Endodermal cell (in vitro differentiated cells): ENCODE measurements at regions not wholly inside any gene's neighbourhood (a gene's known extent, or its start where the extent isn't known, plus 50 kb on each side); places are given as distances from the start of the nearest gene placed in this dataset.

ENCODE experiments used
- DNase-seq: peaks from one replicate; pipeline ENCODE4 v3.0.0-alpha.2; 2017
- H3K27ac ChIP-seq: 2 replicates; pipeline ENCODE4 v1.5.1; 2013; ENCODE audit warnings: mild to moderate bottlenecking, low read depth, low read length, moderate library complexity
- H3K27me3 ChIP-seq: 2 replicates; pipeline ENCODE4 v1.6.1; 2013; ENCODE audit warnings: mild to moderate bottlenecking, low read length, moderate library complexity; ENCODE audit not compliant: insufficient read depth, control insufficient read depth, poor library complexity, severe bottlenecking
- H3K36me3 ChIP-seq: 2 replicates; pipeline ENCODE4 v1.7.0; 2013; ENCODE audit warnings: mild to moderate bottlenecking, low read length, moderate library complexity; ENCODE audit not compliant: control insufficient read depth, insufficient read depth
- H3K4me1 ChIP-seq: one replicate; pipeline ENCODE4 v1.7.0; 2013; ENCODE audit warnings: low read length; ENCODE audit not compliant: control insufficient read depth, insufficient read depth
- H3K4me3 ChIP-seq: 2 replicates; pipeline ENCODE4 v1.5.1; 2013; ENCODE audit warnings: mild to moderate bottlenecking, low read length, moderate library complexity
- H3K9ac ChIP-seq: 2 replicates; pipeline ENCODE4 v1.6.1; 2013; ENCODE audit warnings: mild to moderate bottlenecking, low read length, moderate library complexity; ENCODE audit not compliant: poor library complexity, severe bottlenecking; ENCODE audit errors: extremely low read depth
- H3K9me3 ChIP-seq: 2 replicates; pipeline ENCODE4 v1.6.1; 2013; ENCODE audit warnings: mild to moderate bottlenecking, low read length, moderate library complexity; ENCODE audit not compliant: control insufficient read depth
- H3K27ac Mint-ChIP-seq: 2 replicates; pipeline ENCODE4 v1.8.0; 2020; ENCODE audit warnings: mixed read lengths
- H3K27me3 Mint-ChIP-seq: 2 replicates; pipeline ENCODE4 v1.8.0; 2021; ENCODE audit warnings: mild to moderate bottlenecking, mixed read lengths; ENCODE audit not compliant: insufficient read depth
- H3K36me3 Mint-ChIP-seq: 2 replicates; pipeline ENCODE4 v1.8.0; 2020; ENCODE audit warnings: low read depth, mixed read lengths
- H3K4me1 Mint-ChIP-seq: 2 replicates; pipeline ENCODE4 v1.8.0; 2020; ENCODE audit warnings: mixed read lengths
- H3K4me3 Mint-ChIP-seq: 2 replicates; pipeline ENCODE4 v1.8.0; 2020; ENCODE audit warnings: mild to moderate bottlenecking, moderate library complexity, mixed read lengths
- H3K9me3 Mint-ChIP-seq: 2 replicates; pipeline ENCODE4 v1.8.0; 2020; ENCODE audit warnings: mild to moderate bottlenecking, mixed read lengths
- CTCF ChIP-seq: fragments of 200-600 bp; sonication (generic); conservative IDR thresholded peaks from 2 replicates; pipeline ENCODE4 v1.5.0; 2021; ENCODE audit warnings: antibody characterized with exemption, mild to moderate bottlenecking
- WGBS, 2 experiments: methylation state at CpG; one replicate each; pipeline versions ENCODE4 v1.1.5 to v1.1.7; 2013; ENCODE audit warnings: missing lambda C conversion rate in 2 of 2, mixed read lengths in 1 of 2; ENCODE audit not compliant: insufficient coverage in 1 of 2, insufficient read length in 1 of 2; 5-methylcytosine and 5-hydroxymethylcytosine counted together

DNA sequence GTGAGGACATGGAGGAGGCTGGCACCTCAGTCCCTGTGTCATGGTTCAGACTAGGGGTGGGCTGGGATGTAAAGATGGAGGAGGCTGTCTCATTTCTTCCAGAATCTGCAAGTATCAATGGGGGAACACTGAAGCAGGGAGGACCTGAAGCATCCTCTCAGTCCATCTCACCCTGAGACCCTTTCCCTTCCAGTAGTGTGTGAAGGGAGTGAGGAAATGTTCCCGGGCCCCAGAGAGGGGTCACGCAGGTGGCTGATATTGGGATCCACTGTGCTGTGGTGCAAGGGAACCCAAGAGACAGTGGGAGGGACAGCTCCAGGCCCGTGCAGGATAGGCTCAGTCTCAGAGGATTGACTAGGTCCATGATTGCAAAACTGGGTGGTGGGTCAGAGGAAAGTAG is 72.2 kb upstream of the ADPGK start:
- Mint-ChIP-seq H3K36me3 (no peaks in the 10 kb centered on the region), H3K4me1 (peaks cover 3% of the 10 kb centered on the region), H3K27me3 (no peaks in the 10 kb centered on the region), H3K4me3 (no peak overlapping the region), H3K27ac (no peak overlapping the region), H3K9me3 (no peaks in the 10 kb centered on the region)
- no peak for TF ChIP-seq CTCF
- no peaks in the 10 kb centered on the region for H3K9me3 ChIP-seq
- no peak for DNase-seq
- H3K27me3 ChIP-seq = no peaks in the 10 kb centered on the region
- no peak overlapping the region for H3K4me3 ChIP-seq
- no peak overlapping the region for H3K27ac ChIP-seq
- H3K9ac ChIP-seq = no peak overlapping the region
- H3K36me3 ChIP-seq = no peaks in the 10 kb centered on the region
- no peaks in the 10 kb centered on the region for H3K4me1 ChIP-seq
- WGBS, 2 experiments = 40 to 61% methylated on average over 2 to 3 of the region's 3 CpGs

GRCh38 chr15:72852273-72852672 is 68.7 kb upstream of the ADPGK start:
- H3K9ac ChIP-seq = no peak overlapping the region
- no peak for DNase-seq
- Mint-ChIP-seq H3K36me3 (no peaks in the 10 kb centered on the region), H3K9me3 (no peaks in the 10 kb centered on the region), H3K27ac (no peak overlapping the region), H3K27me3 (peaks cover 4% of the 10 kb centered on the region), H3K4me1 (peaks cover 20% of the 10 kb centered on the region), H3K4me3 (no peak overlapping the region)
- H3K9me3 ChIP-seq = no peaks in the 10 kb centered on the region
- H3K27me3 ChIP-seq = no peaks in the 10 kb centered on the region
- no peak for TF ChIP-seq CTCF
- no peak overlapping the region for H3K27ac ChIP-seq
- no peak overlapping the region for H3K4me3 ChIP-seq
- WGBS, 2 experiments = 85 to 99% methylated on average over 2 to 3 of the region's 3 CpGs
- H3K36me3 ChIP-seq = no peaks in the 10 kb centered on the region
- H3K4me1 ChIP-seq = no peaks in the 10 kb centered on the region

GRCh38 chr15:72851586-72851985 is 68.0 kb upstream of the ADPGK start:
- Mint-ChIP-seq H3K4me1 (peaks cover 20% of the 10 kb centered on the region), H3K9me3 (no peaks in the 10 kb centered on the region), H3K36me3 (no peaks in the 10 kb centered on the region), H3K4me3 (no peak overlapping the region), H3K27ac (no peak overlapping the region), H3K27me3 (peaks cover 4% of the 10 kb centered on the region)
- Histone ChIP-seq H3K36me3 (no peaks in the 10 kb centered on the region), H3K27ac (no peak overlapping the region), H3K4me3 (no peak overlapping the region), H3K4me1 (no peaks in the 10 kb centered on the region), H3K9me3 (no peaks in the 10 kb centered on the region), H3K9ac (no peak overlapping the region), H3K27me3 (no peaks in the 10 kb centered on the region)
- TF ChIP-seq CTCF = no peak
- WGBS, 2 experiments = 84 to 88% methylated on average over 6 to 8 of the region's 8 CpGs
- no peak for DNase-seq
